ENCODE measurements at regions not wholly inside any gene's neighbourhood (a gene's known extent, or its start where the extent isn't known, plus 50 kb on each side); places are given as distances from the start of the nearest gene placed in this dataset.

DNA sequence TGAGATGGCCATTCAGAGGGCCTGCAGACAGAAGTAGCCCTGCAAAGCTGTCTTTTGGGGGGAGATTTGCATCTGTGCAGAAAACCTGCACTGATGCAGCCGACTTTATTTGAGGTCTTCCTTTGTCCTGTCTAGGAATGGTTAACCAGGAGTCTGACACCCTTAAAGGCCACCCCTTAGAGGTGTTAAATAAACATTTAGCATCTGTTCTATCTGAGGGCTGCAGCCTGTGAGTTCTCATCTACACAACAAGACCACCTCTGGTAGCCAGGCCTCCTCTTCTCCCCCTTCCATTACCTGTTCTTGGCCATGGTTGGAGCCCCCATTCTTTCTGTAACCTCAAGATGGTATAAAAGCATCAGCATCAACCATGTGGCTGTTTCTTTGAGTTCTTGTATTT lies 214.4 kb upstream of the HS6ST1 start:
- TF ChIP-seq EZH2 (optimal IDR thresholded peaks at IDR 0.05; ENCODE audit: low read depth, low read length) = no peak
- TF ChIP-seq, protein P1, sequence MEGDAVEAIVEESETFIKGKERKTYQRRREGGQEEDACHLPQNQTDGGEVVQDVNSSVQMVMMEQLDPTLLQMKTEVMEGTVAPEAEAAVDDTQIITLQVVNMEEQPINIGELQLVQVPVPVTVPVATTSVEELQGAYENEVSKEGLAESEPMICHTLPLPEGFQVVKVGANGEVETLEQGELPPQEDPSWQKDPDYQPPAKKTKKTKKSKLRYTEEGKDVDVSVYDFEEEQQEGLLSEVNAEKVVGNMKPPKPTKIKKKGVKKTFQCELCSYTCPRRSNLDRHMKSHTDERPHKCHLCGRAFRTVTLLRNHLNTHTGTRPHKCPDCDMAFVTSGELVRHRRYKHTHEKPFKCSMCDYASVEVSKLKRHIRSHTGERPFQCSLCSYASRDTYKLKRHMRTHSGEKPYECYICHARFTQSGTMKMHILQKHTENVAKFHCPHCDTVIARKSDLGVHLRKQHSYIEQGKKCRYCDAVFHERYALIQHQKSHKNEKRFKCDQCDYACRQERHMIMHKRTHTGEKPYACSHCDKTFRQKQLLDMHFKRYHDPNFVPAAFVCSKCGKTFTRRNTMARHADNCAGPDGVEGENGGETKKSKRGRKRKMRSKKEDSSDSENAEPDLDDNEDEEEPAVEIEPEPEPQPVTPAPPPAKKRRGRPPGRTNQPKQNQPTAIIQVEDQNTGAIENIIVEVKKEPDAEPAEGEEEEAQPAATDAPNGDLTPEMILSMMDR (IDR thresholded peaks at IDR 0.05; ENCODE audit: low read length) = no peak
